ENCODE measurements at regions not wholly inside any gene's neighbourhood (a gene's known extent, or its start where the extent isn't known, plus 50 kb on each side); places are given as distances from the start of the nearest gene placed in this dataset.

DNA sequence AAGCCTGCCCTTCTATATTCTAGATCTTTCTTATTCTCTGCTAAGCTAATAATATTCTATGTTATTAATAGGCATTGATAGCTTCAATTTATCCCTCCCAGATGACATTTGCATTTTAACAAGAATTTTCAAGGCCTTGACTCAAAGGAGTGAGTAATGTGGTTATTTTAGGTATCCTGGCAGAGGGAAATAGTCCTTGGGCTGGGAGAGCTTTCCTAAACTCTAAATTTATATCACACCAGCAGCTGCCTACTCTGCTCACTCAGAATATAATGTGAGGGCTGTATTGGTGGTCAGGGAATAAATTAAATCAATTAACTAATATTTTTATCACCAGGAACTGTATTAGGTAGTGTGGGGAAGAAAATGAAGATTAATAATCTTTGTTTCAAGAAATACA lies 74.8 kb upstream of the ADAM23 start:
- DNase-seq: no peak
- intact Hi-C loops (cut with DNase I): no loop called here

- intact Hi-C loops (cut with DNase I): no loop called here
- DNase-seq: peak in 3 of 10 donors; percentile 11 to 63 (median 14)
These were observed 74.3 kb upstream of the ADAM23 start for GRCh38 chr2:206368933-206369569.

- intact Hi-C loops (cut with DNase I): no loop called here
- no peak for DNase-seq
These were observed 67.4 kb upstream of the ADAM23 start for GRCh38 chr2:206375956-206376355.

DNA sequence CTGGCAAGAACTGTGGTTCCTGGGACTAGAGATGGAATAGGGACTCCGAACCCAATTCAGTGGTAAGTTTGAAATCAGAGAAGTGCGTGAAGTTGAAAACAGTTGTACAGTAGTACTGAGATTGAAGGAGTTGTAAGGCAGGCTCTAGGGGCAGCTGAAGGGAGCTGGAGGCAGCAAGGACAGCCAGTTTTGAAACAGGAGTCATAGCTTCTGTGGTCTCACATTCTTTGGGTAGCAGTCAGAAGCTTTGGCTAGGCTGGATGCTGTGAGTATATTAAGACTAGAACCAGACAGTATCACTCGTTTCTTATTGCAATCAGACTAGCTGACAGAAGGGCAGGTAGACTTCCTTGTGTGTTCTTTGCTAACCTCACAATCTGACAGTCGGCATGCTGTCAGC lies 64.5 kb upstream of the ADAM23 start:
- no peak for DNase-seq
- intact Hi-C loops (cut with DNase I): no loop called here

GRCh38 chr2:206379266-206379665 lies 64.1 kb upstream of the ADAM23 start:
- intact Hi-C loops (cut with DNase I): no loop called here
- DNase-seq: no peak

GRCh38 chr2:206379886-206380285 lies 63.4 kb upstream of the ADAM23 start:
- DNase-seq: no peak

DNA sequence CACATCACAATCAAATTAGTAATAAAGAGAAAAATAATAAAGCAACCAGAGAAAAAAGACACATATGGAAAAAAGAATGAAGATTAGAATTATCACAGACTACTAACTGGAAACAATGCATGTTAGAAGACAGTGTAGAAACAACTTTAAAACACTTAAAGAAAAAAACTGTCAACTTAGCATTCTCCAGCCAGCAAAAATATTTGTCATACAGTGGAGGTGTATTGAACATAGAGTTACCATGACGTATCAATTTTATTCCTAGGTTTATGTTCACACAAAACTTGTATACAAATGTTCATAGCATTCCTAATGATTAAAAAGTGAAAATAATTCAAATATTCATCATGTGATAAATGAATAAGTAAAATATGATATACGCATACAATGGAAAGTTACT lies 61.5 kb upstream of the ADAM23 start:
- no peak for DNase-seq
- intact Hi-C loops (cut with DNase I): no loop called here

More at GRCh38 chr2:206379886-206380285, 63.4 kb upstream of the ADAM23 start:
- intact Hi-C loops (cut with DNase I): no loop called here

DNA sequence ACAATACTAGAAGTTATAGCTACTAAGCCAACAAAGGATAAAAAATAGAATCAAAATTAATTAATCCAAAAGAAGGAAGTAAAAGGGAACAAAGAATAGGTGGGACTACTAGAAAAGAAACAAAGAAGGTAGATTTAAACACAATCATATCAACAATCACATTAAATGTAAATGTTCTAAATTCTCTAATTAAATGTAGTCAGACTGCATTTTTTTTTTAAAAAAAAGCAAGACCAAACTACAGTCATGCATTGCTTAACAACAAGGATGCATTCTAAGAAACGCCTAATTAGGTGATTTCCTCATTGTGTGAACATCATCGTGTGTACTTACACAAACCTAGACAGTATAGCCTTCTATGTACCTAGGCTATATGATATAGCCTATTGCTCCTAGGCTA lies 59.7 kb upstream of the ADAM23 start:
- DNase-seq: no peak
- intact Hi-C loops (cut with DNase I): no loop called here

DNA sequence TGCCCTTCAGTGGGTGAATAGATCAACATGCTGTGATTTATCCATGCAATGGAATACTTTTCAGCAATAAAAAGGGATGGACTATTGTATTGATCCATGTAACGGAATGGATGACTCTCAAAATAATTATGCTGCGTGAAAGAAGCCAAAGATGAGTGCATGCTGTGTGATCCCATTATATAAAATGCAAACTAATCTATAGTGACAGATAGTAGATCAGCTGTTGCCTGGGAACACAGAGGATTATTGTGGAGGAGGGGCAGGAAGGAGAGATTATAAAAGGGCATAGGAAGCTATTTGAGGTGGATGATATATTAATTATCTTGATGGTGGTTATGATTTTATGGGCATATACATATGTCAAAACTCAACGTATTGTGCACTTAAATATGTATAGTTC lies 55.5 kb upstream of the ADAM23 start:
- no peak for DNase-seq
- intact Hi-C loops (cut with DNase I): no loop called here

DNA sequence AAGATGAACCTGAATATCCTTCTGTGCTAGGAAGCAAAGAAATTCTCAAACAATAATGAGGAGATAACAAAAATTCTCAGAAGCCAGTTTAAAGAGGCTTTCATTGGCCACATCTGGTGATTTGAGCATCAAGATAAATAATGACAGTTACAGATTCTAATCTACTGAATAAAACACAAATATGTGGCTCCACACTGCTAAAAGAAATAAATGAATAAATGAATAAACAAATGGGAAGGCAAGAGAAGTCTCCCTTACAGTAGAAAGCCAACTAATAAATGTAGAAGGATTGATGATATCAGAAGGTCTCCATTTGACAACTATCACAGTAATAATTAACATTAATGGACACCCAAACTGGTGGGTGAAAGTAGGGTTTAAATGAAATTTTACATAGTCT lies 54.6 kb upstream of the ADAM23 start:
- no peak for DNase-seq
- intact Hi-C loops (cut with DNase I): no loop called here

- DNase-seq: no peak
- intact Hi-C loops (cut with DNase I): no loop called here
These were observed 54.2 kb upstream of the ADAM23 start for GRCh38 chr2:206389164-206389563.

- intact Hi-C loops (cut with DNase I): no loop called here
- DNase-seq: no peak
These were observed 53.2 kb upstream of the ADAM23 start for GRCh38 chr2:206390181-206390580.

DNA sequence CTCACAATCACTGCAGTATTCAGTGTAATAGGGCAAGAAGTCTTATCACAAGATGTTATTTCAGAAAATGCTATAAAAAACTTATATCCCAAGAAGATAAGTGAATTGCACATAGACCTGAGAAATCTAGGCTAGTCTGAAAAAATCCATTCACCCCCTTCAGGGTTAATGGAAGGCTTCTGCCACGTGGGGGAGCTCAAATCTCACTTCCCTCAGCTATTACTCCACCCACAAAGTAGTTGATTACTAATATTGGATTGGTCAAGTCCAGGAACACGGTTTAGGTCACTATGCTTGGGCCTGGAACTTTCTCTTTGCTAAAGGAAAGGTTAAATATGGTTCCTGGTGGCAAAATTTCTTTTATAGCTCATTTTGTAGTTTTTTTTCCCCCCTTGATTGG lies 51.2 kb upstream of the ADAM23 start:
- peak in 1 of 10 donors; percentile 30 for DNase-seq
- intact Hi-C loops (cut with DNase I): no loop called here
